Ovary (tissue), 3 donors: ENCODE measurements at regions not wholly inside any gene's neighbourhood (a gene's known extent, or its start where the extent isn't known, plus 50 kb on each side); places are given as distances from the start of the nearest gene placed in this dataset.
"Not testable (repeated sequence)": the region's sequence is repeated elsewhere in the genome, so short reads cannot be mapped to it uniquely, and the experiment has no call there.

Experiments
- POLR2A ChIP-seq: fragments of 450-650 bp; IDR thresholded peaks from one replicate; pipeline ENCODE4 v1.6.1; 2017; ENCODE audit warnings: antibody characterized with exemption, mild to moderate bottlenecking, moderate library complexity
- TF ChIP-seq, protein P1 (sequence below), 3 donors: fragments of 450-650 bp in 2 of 3; fragments of 200-600 bp in 1 of 3; IDR thresholded peaks; one replicate each; pipeline versions ENCODE4 v1.5.1 to v1.8.0; 2016 to 2022; ENCODE audit warnings: antibody characterized with exemption in 3 of 3, mild to moderate bottlenecking in 1 of 3
- donor health status: DM: no; HTN: no; CAD: no.

DNA sequence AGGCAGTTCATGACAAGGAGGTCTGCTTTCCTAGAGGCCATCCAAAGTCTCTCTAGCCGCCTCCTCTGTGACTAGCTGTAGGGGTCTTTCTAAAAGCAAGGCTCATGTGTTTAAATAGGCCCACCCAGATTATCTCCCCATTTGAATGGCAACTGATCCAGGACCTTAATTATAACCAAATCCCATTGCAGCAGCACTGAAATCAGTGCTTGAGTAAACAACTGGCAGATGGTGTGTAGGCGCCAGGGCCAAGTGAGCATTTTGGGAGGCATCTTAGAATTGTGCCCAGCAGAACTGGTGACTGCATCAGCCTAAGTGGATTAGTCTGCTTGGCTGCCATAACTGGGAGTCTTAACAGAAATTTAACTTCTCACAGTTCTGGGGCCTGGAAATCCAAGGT is 77.8 kb downstream of the ATP6V0E2 start:
- TF ChIP-seq, protein P1, sequence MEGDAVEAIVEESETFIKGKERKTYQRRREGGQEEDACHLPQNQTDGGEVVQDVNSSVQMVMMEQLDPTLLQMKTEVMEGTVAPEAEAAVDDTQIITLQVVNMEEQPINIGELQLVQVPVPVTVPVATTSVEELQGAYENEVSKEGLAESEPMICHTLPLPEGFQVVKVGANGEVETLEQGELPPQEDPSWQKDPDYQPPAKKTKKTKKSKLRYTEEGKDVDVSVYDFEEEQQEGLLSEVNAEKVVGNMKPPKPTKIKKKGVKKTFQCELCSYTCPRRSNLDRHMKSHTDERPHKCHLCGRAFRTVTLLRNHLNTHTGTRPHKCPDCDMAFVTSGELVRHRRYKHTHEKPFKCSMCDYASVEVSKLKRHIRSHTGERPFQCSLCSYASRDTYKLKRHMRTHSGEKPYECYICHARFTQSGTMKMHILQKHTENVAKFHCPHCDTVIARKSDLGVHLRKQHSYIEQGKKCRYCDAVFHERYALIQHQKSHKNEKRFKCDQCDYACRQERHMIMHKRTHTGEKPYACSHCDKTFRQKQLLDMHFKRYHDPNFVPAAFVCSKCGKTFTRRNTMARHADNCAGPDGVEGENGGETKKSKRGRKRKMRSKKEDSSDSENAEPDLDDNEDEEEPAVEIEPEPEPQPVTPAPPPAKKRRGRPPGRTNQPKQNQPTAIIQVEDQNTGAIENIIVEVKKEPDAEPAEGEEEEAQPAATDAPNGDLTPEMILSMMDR (IDR thresholded peaks at IDR 0.05), result not testable (repeated sequence)
- not testable (repeated sequence) for TF ChIP-seq POLR2A
